ENCODE measurements at regions not wholly inside any gene's neighbourhood (a gene's known extent, or its start where the extent isn't known, plus 50 kb on each side); places are given as distances from the start of the nearest gene placed in this dataset.

DNA sequence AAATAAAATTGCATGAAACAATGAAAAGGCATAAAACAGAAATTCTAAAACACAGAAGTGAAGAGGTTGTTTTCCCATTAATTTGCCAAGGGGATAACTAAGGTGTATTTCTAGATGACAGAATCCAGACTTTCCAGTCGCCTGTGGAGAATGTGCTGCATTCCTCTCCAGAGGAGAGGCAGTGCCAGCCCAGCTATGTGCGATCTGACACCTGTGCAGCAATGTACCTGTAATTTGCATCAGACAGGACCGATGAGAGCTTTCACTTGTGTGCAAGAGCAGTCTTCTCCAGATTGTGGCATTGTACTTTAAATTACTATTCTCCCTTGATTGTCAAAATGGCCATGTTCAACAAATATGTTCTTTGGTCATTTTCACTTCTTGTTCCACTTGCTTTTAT lies 1037.9 kb downstream of the EFNB2 start:
- no peak for DNase-seq

DNA sequence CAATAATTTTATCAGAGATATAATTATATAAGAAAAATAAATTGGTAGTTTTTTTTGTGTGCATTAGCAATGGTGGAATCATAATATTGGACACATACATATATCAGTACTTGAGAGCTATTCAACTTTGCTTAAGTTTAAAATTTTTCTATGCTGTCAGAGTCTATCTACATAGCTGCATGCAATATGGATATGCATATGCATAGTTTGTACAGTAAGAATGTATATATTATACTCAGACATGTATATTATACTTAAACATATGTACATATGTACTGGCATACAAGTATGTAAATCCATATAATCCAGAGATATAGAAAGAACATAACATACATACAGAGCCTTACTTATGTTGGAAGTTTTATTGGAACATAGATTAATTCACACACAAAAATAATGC lies 1043.2 kb downstream of the EFNB2 start:
- DNase-seq = no peak

DNA sequence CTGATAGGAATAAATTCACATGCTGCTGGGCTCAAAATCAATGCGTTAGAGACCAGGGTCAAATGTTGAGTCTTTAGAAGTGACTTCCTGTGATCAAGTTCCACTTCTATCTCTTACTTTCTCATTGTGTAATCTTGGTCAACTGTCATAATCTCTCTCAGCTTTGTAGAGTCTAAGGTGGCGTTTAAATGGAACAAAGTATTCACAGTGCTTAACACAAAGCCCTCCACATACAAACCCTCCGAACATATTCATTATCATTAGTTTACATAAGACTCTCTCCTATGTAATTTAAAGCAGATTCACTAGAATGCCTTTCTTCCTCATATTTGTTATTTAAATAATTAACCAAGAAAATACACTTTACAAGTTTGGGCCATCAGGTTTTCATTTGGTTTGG lies 1044.1 kb downstream of the EFNB2 start:
- no peak for DNase-seq

DNA sequence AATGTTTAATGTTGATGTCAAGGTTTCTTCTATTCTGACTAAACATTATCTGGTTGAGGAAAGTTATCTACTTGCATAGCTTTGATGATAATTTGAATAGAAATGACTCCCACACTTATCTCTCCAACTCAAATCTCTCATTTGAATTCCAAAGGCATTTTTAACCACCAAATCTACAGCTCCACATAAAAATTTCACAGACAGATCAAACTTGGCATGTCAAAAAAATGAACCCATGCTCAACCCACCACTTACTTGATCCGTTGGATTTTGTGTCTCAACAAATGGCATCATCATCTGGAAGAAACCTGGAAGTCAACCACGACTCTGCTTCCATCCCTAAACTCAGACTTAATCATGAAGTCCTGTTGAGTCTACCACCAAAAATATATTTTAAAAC lies 1050.4 kb downstream of the EFNB2 start:
- DNase-seq = no peak

DNA sequence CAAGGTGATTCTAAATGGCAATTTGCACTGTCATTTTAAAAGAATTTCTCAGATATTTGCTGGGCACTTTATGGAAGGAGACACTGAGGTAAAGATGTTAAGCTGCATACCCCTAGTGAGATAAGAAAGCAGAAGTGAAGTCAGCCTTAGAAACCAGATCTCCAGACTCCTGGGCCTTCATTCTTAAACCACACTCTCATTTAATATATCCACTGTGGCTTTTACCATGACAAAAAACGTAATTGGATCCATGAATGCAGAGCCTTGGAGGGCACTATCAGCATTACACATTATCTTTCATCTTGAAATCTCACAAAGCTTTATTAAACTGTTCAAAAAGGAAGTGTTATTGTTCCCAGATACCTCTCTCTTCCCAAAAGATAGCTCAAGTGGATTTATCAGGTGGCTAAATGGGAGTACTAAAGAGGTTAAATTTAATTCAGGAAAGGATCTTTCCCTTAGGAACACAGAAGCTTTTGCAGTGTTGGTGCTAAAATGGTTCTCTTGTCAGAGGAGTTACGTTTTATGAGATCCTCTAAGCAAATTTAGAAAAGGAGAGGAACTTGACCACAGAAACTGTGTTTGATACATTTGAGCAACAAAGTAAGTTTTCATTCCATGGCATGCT lies 1060.4 kb downstream of the EFNB2 start:
- DNase-seq = no peak

DNA sequence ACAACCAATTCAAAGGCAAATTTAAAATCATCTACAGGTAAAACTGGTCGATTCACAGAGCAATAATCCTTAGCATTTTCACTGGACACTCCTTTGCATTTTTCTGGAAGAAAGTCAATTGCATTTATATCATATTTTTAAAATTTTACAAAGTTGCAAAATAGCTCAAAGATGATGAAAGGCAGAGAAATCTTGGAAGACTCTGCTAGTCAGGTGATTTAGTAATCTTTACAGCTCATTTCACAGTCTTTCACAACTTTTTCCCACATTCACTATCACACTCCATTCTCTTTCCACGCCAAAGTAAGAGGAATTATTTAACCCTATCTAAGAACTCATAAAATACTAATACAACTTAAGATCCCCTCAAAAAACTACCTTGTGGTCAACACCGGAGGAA lies 1063.8 kb downstream of the EFNB2 start:
- peak; percentile 62 for DNase-seq

DNA sequence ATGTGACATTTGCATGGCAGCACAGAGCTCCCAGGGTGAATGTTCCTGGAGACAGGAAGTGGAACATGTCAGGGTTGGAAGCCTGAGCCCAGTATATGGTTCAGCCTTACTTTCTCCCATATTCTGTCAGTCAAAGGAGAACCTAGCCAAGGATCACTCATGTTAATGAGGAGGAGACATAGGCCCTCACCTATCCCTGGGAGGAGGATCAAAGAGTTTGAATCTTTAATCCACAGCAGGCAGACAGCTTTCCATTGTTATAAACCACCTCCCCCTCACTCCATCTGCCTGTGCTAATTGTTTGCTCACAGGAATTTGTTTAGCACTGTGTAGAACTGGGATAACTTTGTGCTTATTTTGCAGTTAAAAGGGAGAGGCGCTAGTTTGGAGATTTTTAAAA lies 1069.1 kb downstream of the EFNB2 start:
- no peak for DNase-seq

DNA sequence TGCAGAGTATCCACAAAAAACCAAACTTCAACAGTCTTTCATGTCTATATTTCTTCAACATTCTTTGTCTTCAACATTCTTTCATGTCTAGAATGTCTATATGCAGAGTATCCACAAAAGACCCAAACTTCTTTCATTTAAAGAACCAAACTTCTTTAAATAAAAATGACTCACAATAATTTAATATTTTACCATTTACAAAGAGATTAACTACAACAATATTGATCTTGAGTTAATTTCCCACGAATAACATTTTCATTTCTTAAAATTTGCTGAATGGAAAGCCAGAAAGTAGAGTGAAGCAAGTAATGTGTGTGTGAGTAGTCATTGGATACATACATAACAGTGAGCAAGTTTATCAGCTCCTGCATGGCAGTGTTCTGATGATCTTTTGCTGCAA lies 1069.7 kb downstream of the EFNB2 start, which contains the start of gene DAOA:
Gene DAOA (plus strand): TSS at position 301 of the 400 bp plus-strand sequence.
- no peak for DNase-seq

DNA sequence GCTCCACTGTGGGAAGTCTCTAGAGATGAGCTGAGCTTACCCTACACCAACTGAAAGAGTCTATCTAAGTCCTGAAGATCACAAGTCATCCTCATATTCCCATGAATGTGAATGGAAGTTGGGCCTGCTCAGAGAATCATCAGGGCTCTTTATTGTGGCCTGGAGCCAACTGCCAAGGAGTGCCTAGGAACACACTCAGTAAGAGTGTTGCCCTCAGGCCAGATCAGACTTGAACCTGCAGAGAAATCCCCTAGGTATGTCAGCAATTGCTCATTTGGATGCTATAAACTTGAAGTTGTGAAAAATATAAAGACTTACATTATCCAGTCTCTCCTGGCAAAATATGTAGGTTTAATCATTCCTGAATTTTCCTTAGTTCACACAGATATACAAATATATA lies 1070.2 kb downstream of the EFNB2 start:
- no peak for DNase-seq

DNA sequence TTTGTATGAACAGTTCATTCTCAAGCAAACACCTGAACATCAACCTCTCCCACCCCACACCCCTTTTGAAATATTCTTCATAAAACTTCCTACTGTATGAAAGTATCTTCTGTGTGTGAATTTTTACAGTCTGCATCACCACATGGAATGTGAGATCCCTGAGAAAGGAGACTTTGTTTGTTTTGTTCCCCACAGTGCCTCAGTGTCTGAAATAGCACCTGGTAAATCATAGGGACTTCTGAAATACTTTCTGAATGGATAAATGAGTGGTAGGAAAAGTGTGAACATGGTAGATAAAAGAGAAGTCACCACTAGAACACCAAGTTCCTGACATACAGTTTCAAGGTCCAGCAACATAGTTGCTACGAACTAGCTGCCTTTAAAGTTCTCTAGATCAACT lies 1071.2 kb downstream of the EFNB2 start:
- DNase-seq = peak; percentile 7

DNA sequence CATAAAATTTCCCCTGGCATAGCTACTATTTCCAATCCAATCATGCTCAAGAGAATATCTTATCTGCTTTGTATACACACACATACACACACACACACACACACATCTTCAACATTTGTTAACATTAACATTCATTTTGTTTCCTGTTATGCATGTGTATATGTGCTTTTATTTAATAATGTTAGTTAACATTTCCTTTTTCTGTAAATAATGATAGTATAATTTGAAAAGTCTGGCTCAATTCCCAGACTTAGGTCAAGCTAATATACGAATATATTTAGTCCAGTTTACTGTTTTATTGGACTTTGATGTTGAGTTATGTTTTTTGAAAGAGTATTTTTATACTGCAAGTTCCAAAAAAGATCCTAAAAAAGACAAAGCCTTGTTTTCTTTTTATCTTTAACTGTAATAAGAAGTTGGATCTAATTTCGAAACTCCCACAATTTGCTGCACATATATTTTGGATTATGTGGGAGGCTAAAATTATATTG lies 1072.4 kb downstream of the EFNB2 start:
- DNase-seq = peak; percentile 7

DNA sequence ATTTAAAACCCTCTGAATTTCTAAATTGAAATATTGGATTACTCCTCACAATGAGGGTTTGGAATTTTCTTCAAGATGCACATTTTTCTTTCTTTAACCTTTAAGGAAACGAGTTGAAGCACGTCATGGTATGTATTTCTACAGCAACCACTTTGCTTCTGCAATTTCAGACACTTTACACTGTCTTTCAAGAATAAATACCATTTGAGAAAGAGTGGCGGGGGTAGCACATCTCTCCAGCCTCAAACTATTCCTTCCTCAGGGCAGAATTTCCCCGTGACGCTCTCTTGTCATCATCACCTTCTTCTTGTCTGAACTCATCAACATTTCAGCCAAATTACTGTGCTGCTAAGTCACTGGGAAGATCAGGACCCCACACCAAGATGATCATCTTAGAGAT lies 1073.4 kb downstream of the EFNB2 start:
- no peak for DNase-seq

DNA sequence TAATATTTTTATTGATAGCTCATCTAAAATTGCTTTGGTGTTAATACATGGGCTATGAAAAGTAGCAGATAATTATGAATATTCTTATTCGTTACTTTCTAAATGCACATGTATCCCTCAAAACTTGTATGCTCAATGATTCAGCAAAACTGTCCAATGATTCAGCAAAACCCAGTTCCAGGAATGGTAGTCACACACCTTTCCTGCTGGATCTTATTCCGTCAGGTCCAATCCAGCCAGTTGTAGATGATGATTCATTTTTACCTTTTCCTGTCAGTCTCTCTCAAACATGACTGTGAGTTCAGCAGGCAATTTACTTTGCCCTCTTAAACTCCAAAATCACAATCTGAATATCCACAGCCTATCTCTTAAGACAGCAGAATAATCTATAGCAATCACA lies 1082.6 kb downstream of the EFNB2 start:
- no peak for DNase-seq

DNA sequence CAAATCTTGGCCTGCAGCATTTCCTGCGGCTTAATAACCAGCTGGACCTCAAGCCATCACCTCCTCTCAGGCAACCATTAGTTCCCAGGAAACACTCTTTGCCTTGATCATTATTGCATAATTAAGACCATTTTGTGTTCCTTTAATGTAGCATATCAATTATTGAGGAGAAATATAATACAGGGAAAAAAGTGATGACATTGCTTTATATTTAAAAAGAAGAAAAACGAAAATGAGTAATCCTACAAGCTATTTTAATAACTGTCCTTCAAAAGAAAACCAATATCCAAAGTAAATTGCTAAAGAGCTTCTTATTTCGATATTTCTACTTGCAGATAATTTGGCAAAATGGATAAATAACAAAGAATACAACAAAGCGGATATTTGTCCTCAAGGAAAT lies 1084.7 kb downstream of the EFNB2 start:
- DNase-seq = no peak

DNA sequence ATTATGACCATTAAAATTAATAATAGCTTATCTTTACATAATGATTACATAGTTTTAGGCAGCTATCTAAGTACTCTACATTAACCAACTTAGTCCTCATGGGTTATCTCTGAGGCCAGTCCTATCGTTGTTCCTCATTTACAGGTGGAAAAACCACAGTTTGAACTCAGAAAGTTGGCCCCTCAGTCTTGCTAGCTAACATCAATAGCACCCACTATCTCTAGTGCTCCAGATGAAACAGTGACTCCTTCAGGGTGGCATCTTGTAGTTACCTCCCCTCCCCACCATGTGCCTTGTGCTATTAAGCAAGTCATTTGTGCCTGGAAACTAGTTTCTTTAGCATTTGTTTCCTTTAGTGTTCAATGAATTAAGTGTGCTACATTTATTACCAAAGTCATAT lies 1086.7 kb downstream of the EFNB2 start:
- no peak for DNase-seq

DNA sequence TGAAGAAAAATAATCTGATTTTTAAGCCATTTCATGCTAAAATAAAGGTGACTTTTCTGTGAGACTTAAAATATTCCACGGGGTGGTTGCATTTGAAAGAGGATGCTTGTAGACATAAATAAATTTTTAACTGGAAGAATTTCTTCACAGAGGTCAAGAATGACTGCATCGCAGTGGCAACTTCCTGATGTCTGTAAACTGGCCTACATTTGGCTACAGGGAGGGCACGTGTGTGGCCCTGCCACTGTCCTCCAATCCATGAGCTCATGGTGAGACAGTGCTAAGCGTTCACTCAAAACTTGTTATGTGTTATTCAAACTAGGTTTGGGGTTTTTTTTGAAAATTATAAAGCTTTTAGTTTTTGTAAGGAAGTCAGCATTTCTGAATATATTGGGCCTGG lies 1089.3 kb downstream of the EFNB2 start:
- no peak for DNase-seq

DNA sequence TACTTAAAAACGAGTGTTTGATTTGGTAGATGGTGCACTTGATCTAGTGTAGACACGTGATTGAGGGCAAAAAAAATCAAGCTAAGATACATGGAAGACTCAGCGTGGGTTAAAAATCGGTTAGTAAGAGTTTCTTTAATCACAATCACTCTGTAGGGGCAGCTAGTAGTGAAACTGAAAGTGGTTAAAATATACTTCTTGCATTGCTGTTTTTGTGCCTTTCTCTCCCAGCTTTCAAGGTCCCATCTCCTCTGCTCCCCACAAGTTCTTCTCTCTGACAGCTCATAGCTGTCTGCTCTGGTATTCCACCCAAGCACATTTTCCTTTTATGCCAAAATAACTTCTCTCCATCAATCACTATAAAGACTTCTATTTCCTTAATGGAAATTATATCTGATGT lies 1089.7 kb downstream of the EFNB2 start:
- no peak for DNase-seq

DNA sequence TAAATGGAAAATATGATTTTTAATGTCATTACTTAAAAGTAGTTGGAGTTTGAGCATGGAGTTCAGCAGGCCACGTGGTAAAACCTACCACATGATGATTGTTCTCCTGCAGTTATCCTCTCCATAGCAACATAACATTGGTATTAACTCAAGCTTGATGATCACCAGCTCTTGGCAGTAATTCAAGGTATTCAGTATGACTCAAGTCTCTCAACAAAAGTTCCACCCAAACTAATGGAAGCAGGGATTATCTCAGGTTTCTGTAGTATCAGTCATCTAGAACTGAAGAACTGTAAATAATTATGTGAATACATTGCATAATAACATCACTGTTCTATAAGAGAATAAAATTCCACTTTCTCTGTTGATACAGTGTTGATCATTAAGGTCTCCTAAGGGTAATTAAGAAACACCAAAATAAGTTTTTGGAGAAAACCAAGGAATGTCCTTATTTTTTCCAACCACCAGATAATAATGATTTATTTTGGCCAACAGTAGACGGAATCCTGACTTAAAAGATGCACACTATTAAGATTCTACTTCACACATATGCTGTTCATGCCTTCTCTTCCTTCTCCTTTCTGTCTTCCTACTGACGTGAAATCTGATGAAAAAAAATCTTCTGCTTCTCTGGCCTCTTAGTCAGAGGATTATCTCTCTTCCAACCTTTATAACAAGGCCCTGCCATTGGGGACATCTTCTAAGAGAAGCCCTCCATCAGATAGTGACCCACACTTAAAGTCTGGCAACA lies 1092.3 kb downstream of the EFNB2 start:
- peak; percentile 99 for DNase-seq

DNA sequence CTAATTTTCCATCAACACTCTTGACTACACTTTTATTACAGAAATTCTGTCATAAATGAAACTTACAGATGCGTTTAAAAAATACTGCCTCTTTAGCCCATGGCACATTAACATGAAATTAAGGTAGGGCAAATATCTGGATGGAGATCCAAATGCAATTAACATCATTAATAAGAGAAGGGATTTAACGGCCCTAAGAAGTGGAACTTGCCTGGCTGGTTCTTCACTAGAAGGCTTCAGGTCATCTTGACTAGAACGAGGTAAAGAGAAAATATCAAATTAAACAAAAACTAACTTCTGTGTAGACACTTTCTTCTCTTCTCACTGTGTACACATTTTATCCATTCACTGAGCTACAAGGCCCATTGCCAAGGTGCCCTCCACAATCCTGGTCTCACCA lies 1093.4 kb downstream of the EFNB2 start:
- DNase-seq = no peak

DNA sequence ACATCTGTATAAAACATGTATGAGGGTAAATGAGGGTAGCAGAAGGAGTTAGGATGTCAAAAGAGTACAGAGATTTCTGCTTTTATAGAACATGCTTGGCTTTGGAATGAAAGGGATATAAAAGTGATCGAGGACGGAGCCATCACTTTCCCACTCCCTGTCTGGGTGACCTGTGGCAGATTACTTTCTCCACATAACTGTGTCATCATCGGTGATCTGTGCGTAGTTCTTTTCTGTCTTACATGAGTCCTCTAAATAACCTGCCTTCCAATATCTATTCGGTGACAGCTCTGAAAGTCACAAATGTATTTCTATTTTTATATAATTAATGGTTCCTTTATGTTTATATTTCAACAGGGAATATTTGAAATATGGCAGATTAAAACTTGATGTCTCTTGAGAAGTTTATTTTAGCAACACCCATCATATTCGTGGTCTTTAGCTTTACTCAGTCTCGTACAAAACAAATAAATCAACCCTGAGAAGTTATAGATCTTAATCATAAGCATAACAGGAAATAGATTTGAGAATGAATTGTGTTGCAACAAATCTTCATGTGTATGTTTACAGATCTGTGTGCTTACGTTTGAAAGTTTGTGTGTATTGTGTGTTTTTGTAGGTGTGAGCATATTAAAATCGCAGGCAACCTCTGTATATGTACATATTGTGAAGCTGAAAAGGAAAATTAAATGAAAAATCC lies 1094.3 kb downstream of the EFNB2 start:
- peak; percentile 42 for DNase-seq

DNA sequence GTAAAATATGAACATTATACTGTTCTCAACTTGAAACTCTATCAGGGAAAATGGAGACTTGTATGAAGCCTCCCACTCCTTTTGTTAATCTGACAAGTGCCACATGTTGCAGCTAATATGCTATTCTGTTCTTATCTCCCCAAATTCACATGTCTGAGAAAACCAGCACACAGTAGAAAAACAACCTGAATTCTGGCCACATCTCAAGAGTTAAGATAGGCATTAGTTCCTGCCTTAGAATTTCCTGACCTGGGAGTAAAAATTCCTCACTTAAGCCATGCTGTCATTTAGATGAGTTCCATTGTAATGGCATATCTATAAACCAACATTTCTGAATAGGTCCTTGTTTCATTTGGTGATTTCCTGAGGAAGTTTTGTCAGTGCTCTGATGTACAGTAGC lies 1098.5 kb downstream of the EFNB2 start:
- no peak for DNase-seq

DNA sequence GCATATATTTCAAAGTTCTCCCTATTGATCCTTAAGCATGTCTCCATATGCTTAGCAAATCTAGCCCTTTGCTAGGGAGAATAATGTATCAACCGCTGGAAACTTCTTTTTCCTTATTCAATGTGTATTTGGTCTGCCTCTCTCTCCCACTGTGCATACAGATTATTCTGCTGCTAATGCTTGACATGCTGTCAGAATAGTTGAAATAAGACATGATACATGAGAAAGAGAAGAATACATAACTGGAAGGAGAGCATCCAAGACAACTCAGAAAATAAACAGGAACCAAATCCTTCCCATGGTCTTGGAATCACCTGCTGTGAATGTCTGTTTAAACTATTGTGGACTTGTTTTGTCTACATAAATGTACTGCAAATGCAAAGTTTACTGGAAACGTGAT lies 1103.0 kb downstream of the EFNB2 start:
- no peak for DNase-seq

DNA sequence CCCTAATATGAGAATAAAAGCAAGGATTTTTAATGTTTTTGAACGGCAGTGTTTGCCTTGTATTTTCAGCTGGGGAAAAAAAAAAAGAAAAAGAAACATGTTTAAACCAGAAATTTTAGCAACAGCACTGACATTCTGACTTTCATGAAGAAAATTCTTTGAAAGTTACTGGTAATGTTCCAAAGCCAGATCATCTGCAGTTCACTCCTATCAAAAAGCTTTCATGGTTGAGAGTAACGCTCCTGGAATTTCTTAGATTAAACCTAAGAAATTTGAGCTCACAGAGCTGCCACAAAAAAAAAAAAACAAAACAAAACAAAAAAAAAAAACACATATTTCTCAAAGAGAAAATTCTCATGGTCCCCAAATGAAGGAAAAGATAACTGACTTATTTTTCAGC lies 1106.7 kb downstream of the EFNB2 start:
- DNase-seq = peak; percentile 22

DNA sequence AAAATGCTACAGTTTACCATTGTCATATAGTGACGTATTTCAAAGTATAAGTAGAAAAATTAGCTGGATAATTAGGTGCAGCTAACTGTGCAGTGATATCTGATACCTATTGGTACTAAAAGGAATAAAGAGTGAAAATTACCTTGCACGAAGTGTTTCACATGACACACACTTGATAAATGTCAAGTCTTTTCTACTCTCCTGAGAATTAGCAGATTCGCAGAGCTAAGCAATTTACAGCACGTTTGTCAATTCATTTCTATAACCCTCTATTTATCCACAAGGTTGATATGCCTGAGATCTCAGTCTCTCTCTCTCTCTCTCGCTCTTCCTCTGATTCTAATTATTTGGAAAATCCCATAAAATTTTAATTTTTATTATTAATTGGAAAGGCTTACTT lies 1109.0 kb downstream of the EFNB2 start:
- DNase-seq = no peak

Data from fibroblast of skin of right quadriceps (primary cell).